Suprapubic skin (tissue), 3 donors: ENCODE measurements at regions not wholly inside any gene's neighbourhood (a gene's known extent, or its start where the extent isn't known, plus 50 kb on each side); places are given as distances from the start of the nearest gene placed in this dataset.

Source experiments
- POLR2AphosphoS5 ChIP-seq, 3 donors: sonication (generic); formaldehyde crosslinking; IDR thresholded peaks; one replicate each; pipeline ENCODE4 v1.6.1; 2017; ENCODE audit warnings: antibody characterized with exemption in 3 of 3
- TF ChIP-seq, protein P1 (sequence below), 2 donors: fragments of 200-600 bp in 1 of 2; fragments of 450-650 bp in 1 of 2; sonication (generic) in 1 of 2; IDR thresholded peaks; one replicate each; pipeline ENCODE4 v1.5.1; 2016 to 2019; ENCODE audit warnings: antibody characterized with exemption in 2 of 2, mild to moderate bottlenecking in 1 of 2, moderate library complexity in 1 of 2

DNA sequence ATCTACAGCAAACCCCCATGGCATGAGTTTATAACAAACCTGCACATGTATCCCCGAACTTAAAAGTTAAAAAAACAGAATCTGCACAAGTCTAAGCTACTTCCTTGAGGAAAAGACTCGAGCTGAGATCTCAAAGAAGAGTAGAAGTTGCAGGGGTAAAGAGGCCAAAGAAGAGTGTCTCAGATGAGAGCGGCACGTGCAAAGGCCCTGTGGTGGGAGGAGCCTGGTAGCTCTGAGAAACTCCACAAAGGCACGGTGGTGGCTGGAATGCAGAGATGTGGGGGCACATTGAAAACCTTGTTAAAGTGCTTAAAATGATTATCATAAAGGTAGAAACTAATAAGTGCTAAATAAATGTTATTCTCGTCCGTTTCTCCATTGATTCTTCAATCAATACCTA, 103.2 kb upstream of the GRK3 start:
- no peak for TF ChIP-seq POLR2AphosphoS5 (IDR thresholded peaks at IDR 0.05)
- TF ChIP-seq, protein P1, sequence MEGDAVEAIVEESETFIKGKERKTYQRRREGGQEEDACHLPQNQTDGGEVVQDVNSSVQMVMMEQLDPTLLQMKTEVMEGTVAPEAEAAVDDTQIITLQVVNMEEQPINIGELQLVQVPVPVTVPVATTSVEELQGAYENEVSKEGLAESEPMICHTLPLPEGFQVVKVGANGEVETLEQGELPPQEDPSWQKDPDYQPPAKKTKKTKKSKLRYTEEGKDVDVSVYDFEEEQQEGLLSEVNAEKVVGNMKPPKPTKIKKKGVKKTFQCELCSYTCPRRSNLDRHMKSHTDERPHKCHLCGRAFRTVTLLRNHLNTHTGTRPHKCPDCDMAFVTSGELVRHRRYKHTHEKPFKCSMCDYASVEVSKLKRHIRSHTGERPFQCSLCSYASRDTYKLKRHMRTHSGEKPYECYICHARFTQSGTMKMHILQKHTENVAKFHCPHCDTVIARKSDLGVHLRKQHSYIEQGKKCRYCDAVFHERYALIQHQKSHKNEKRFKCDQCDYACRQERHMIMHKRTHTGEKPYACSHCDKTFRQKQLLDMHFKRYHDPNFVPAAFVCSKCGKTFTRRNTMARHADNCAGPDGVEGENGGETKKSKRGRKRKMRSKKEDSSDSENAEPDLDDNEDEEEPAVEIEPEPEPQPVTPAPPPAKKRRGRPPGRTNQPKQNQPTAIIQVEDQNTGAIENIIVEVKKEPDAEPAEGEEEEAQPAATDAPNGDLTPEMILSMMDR (IDR thresholded peaks at IDR 0.05) = no peak
